ENCODE measurements at regions not wholly inside any gene's neighbourhood (a gene's known extent, or its start where the extent isn't known, plus 50 kb on each side); places are given as distances from the start of the nearest gene placed in this dataset.

DNA sequence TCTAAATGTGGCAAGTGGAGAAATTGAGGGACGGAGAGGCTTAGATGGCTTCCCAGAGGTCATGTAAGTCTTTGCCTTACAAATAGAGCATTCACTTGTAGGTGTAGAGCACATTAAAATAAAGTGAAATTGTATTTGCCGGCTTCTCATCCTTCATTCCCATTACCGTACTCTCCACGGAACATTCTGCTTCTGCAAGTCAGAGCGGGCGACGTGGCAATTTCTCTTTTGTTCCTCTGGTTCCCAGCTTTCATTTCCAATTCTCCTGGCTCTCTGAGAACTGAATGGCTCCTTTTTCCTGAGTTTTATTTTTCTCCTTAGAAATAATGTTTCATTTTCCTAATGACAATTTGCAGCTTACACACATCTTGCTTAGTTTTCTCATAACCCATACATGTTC is 51.3 kb upstream of the PFKP start:
- no peak for DNase-seq (ENCODE audit: low read depth in 4 of 4, low spot score in 2 of 4)

GRCh38 chr10:3014968-3015367 is 52.4 kb upstream of the PFKP start:
- no peak for DNase-seq (ENCODE audit: low read depth in 4 of 4, low spot score in 2 of 4)

GRCh38 chr10:3012223-3012622 is 55.1 kb upstream of the PFKP start:
- no peak for DNase-seq (ENCODE audit: low read depth in 4 of 4, low spot score in 2 of 4)

GRCh38 chr10:3010816-3011460 is 56.4 kb upstream of the PFKP start:
- no peak for DNase-seq (ENCODE audit: low read depth in 4 of 4, low spot score in 2 of 4)

DNA sequence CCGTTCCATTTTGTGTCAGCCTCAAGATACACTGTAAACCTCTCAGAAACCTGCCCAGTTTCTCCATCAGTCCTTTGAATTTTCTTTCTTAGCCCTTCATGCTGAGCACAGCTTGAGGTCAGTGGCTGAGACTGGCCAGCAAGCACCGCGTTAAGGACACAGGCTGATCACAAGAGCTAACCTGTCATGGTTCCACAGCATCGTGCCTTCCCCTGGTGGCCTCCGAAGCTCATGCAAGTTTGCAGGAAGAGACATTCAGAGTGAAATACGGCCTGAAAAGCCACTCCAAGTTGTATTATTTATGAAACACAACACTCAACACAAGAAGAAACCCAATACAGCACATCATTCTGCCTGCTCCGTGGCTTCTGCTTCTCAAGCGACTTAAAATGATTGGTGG is 57.0 kb upstream of the PFKP start:
- DNase-seq (ENCODE audit: low read depth in 4 of 4, low spot score in 2 of 4): no peak

GRCh38 chr10:3009341-3009740 is 58.0 kb upstream of the PFKP start:
- DNase-seq (ENCODE audit: low read depth in 4 of 4, low spot score in 2 of 4): no peak

DNA sequence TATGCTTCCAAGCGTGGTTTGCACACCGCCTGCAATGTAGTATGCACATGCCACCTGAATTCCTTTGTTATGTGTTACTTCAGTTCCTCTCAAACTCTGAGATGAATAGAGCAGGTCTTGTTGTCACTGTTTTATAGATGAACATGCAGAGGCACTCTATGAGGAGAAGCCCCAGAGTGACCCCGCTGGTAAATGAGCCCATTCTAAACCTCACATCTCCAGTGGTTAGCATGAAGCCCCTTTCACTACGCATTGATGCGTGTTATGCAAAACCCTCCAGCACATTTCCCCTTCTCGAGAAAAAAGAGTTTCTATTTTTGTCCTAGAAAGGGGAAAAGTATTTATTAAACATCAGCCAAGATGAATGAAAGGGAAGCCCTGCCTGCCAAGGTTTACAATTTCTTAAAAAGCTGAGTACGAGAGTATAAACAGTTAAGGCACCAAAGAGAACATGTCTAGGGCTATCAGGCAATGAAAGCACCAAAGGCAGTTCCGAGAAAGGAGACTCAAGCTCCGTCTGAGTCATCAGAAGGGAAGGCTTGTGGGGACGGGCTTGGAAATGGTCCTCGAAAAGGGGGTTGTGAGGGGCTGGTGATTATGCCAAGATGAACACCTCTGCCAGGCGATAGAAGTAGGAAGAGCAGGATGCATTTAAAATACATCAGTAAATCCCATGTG is 58.7 kb upstream of the PFKP start:
- no peak for DNase-seq (ENCODE audit: low read depth in 4 of 4, low spot score in 2 of 4)

DNA sequence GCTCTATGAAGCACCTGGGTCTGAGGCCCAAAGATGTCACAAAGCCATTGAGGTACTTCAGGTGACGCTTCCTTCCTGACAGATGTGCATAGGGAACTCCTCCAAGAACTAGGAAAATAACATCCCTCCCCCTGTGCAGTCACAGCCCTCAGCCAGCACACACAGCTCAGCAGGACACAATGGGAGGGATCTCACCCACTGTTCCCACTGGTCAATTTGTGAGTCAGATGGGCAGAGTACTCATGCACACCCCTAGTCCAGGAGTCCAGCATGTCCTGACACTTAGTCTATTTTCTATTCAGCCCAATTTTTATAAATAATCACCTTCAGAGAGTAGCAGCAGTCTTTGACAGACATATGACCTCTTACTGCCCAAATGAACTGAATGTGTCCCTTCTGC is 60.7 kb upstream of the PFKP start:
- no peak for DNase-seq (ENCODE audit: low read depth in 4 of 4, low spot score in 2 of 4)

GRCh38 chr10:3006093-3006492 is 61.3 kb upstream of the PFKP start:
- DNase-seq (ENCODE audit: low read depth in 4 of 4, low spot score in 2 of 4): no peak

GRCh38 chr10:3002304-3002703 is 65.0 kb upstream of the PFKP start:
- no peak for DNase-seq (ENCODE audit: low read depth in 4 of 4, low spot score in 2 of 4)

- DNase-seq (ENCODE audit: low read depth in 4 of 4, low spot score in 2 of 4): no peak
Observed at GRCh38 chr10:3000048-3000447, 67.3 kb upstream of the PFKP start.

DNA sequence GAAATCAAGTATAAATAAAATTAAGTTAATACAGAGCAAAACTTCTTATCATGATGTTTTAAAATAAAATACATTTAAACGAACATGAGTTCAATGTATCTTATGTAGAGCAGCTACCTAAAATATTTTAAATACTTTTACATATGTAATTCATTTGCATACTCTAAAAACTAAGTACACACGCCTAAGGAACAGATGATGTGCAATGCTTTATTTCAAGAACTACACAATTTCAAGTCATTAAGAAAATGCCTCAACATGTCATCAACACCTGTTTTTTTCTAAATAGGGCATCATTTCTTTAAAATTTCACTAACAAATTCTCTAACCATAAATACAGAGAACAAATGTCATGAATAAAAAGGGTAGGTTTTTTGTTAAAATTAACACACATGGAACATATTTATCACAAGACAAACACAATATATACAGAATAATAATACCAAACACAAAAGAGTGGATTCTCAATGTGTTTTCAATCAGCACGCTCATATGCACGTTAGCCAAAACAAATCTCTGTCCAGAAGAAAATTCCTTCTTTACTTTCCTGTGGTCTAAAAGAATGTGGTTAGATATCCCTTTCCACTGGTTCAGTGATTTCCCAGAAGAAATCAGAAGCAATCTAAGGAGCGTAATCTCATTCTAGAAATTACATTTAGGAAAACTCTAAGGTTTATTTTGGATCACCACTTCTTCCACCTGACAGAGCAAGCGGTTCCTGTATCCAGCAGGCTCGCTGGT is 73.0 kb upstream of the PFKP start:
- DNase-seq (ENCODE audit: low read depth in 4 of 4, low spot score in 2 of 4): no peak

DNA sequence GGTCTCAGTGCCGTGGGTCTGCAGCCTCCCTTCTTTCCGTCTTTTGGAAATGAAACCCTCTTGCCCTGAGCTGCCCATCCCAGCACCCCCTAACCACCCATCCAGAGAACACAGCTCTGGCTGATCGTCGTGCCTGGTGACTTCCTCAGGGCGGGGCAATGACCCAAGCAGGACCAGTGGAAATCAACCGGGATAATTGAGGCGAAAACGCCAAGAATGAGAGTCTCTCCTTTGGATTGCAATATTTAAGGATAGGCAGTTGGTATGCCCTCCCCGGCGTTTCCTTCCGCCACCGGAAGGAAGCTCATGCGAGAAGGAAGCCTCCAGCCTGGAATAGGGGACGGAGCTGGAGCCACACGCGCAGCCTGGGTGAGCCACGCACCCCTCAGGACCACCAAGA is 73.7 kb upstream of the PFKP start:
- no peak for DNase-seq (ENCODE audit: low read depth in 4 of 4, low spot score in 2 of 4)

DNA sequence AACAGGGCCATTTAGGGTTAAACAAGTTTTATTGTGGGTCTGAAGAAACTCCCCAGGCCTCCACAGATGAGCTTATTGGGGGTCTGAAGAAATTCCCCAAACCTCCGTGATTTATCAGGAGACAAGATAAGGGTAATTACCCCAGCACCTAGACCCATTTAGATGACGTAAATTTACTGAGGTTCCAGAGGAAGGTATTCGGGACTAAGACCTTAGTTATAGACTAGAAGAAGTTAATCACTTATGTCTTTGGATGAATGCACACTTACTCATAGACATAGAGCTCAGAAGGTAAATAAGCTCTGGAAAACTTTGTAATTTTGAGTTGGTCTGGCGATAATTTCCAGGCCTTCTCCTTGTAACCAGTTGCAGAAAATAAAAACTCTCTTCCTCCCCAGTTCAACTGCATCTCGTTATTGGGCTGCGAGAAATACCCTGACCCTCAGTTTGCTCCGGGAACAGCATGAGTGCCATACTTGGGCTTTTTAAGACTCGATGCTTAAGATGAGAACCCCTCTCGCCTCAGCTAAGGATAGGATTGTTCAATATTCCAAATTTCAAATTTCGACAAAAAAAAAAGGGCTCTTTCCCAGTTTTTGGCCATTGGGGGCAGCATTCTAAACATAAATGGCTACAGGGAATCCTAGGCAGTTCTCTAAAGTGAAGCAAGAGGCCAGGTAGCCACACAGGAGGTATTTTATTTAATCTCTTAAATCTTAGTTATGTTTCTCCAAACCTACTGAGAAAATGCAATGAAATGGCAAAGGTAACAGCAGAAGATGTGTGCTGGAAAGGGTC is 74.7 kb upstream of the PFKP start:
- no peak for DNase-seq (ENCODE audit: low read depth in 4 of 4, low spot score in 2 of 4)

DNA sequence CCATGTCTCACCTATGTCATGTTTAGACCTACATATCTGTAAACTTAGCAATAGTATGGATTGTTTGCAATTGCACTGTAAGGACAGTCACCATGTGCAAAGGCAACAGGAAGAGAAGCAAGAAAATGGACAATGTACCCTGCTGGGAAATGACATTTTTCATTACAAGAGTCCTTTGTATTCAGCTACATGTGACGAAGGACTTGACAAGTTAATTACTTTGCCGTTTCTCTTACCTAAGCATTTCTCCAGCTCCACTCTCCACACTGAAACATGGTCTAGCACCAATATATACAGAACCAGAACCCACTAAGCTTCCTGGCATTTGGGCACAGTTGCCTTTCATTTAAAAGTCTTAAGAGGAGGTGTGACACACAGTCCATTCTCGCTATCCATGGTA is 76.6 kb upstream of the PFKP start:
- DNase-seq (ENCODE audit: low read depth in 4 of 4, low spot score in 2 of 4): no peak

- no peak for DNase-seq (ENCODE audit: low read depth in 4 of 4, low spot score in 2 of 4)
Observed at GRCh38 chr10:2989292-2989947, 77.9 kb upstream of the PFKP start.

- DNase-seq (ENCODE audit: low read depth in 4 of 4, low spot score in 2 of 4): no peak
Observed at GRCh38 chr10:2987185-2987768, 80.1 kb upstream of the PFKP start.

DNA sequence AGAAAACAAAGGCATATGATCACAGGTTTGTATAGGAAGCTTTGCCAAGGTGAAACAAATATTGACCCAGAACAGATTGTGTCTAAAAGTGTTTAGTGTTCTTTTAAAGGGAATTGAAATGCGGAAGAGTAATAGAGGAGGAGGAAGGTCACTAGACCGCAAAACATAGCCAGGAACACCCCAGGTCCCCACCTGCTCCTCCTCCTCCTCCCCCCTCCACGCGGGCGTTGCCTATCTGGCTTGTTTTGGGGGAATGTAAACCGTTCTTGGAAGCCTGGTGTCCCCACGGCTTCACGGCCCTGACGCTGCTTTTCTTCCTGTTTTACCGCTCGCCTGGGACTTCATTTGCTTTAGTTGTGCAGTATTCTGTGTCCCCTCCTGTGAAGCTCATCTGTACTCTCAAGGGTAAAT is 81.0 kb upstream of the PFKP start:
- no peak for DNase-seq (ENCODE audit: low read depth in 4 of 4, low spot score in 2 of 4)

- DNase-seq (ENCODE audit: low read depth in 4 of 4, low spot score in 2 of 4): no peak
Observed at GRCh38 chr10:2985729-2986232, 81.6 kb upstream of the PFKP start.

DNA sequence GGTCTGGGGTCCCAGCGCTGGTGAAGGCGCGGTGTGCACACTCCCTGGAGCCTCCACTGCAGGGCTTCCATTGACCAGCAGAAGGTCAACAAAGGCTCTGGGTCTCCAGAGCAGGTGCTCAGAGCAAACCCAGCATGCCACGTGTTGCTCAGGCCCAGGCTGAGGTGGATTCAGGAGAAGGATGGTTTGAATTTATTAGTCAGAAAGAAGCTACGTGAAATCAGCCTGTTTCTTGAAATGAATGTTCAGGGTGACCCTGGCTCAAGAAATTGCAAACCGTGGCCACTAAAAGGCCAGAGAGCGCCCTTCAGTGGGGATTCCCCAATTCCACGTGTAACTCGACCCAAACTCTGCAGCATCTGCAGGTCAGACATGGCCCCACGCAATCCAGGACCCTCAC is 82.7 kb upstream of the PFKP start:
- DNase-seq (ENCODE audit: low read depth in 4 of 4, low spot score in 2 of 4): no peak
